HFFc6 (cell line): ENCODE measurements at regions not wholly inside any gene's neighbourhood (a gene's known extent, or its start where the extent isn't known, plus 50 kb on each side); places are given as distances from the start of the nearest gene placed in this dataset.

Experiments
- DNase-seq: peaks from one replicate; pipeline ENCODE4 v3.0.0-alpha.2; 2018
- H3K27ac Mint-ChIP-seq: 2 replicates; pipeline ENCODE4 v1.8.0; 2020; ENCODE audit warnings: mild to moderate bottlenecking, mixed read lengths
- H3K27me3 Mint-ChIP-seq: 2 replicates; pipeline ENCODE4 v1.8.0; 2021; ENCODE audit warnings: mild to moderate bottlenecking, moderate library complexity, mixed read lengths; ENCODE audit not compliant: insufficient read depth
- H3K36me3 Mint-ChIP-seq: 2 replicates; pipeline ENCODE4 v1.8.0; 2021; ENCODE audit warnings: low read depth, mixed read lengths
- H3K4me1 Mint-ChIP-seq: 2 replicates; pipeline ENCODE4 v1.8.0; 2020; ENCODE audit warnings: low read depth, mixed read lengths
- H3K4me3 Mint-ChIP-seq: 2 replicates; pipeline ENCODE4 v1.8.0; 2020; ENCODE audit warnings: mild to moderate bottlenecking, moderate library complexity, mixed read lengths
- H3K9me3 Mint-ChIP-seq: 2 replicates; pipeline ENCODE4 v1.8.0; 2020; ENCODE audit warnings: mild to moderate bottlenecking, mixed read lengths
- TF ChIP-seq, protein P1 (sequence below): fragments of 200-600 bp; sonication (generic); IDR thresholded peaks from 2 replicates; pipeline ENCODE4 v1.5.0; 2021; ENCODE audit warnings: antibody characterized with exemption, mild to moderate bottlenecking

DNA sequence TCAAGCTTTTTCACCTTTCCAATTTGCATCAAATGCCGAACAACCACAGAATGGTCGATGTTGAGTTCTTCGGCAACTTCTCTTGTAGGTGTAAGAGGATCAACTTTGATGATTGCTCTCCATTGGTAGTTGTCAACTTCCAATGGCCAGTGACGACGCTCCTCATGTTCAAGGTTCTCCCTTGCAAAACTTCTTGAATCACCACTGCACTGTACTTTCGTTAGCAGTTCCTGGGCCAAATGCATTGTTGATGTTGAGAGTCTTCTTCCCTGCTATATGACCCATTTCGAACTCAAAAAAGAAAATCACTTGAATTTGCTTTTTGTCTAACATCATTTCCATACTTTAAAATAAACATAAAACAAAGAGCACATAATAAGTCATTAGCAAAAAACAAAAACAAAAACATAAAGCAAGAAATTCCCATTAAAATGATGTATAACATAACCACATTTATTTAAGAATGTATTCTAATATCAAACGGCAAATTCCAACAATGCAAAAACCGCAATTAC lies 71.2 kb upstream of the AP4E1 start:
- H3K27ac Mint-ChIP-seq: no peak overlapping the region
- H3K4me1 Mint-ChIP-seq: no peaks in the 10 kb centered on the region

DNA sequence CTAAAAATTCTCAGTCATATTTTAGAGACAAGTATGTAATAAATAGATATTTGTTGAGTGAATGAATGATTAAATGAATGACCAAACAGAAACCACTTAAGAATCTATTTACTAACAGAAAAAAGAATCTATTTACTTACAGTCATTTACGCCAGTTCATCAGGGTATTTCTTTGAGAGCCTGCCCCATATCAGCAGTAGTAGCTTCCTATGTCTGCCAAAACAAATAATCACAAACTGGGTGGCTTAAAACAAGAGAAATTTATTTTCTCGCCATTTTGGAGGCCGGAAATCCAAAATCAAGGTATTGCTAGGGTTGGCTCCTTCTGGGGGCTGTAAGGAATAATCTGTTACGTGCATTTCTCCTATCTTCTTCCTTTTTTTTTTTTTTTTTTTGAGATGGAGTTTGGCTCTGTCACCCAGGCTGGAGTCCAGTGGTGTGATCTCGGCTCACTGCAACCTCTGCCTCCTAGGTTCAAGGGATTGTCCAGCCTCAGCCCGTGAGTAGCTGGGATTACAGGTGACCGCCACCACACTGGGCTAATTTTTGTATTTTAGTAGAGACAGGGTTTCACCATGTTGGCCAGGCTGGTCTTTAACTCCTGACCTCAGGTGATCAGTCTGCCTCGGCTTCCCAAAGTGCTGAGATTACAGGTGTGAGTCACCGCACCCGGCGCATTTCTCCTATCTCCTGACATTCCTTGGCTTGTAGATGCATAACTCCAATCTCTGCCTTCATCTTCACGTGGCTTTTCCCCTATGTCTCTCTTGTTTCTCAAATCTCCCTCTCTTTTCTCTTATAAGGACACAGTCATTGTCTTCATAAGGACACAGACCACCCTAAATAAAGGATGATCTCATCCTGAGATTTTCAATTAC lies 65.2 kb upstream of the SPPL2A start:
- Mint-ChIP-seq H3K27ac (no peak overlapping the region), H3K27me3 (peaks cover 4% of the 10 kb centered on the region), H3K4me1 (peaks cover 22% of the 10 kb centered on the region), H3K36me3 (no peaks in the 10 kb centered on the region), H3K4me3 (no peak overlapping the region), H3K9me3 (no peaks in the 10 kb centered on the region)
- DNase-seq: no peak
- TF ChIP-seq, protein P1, sequence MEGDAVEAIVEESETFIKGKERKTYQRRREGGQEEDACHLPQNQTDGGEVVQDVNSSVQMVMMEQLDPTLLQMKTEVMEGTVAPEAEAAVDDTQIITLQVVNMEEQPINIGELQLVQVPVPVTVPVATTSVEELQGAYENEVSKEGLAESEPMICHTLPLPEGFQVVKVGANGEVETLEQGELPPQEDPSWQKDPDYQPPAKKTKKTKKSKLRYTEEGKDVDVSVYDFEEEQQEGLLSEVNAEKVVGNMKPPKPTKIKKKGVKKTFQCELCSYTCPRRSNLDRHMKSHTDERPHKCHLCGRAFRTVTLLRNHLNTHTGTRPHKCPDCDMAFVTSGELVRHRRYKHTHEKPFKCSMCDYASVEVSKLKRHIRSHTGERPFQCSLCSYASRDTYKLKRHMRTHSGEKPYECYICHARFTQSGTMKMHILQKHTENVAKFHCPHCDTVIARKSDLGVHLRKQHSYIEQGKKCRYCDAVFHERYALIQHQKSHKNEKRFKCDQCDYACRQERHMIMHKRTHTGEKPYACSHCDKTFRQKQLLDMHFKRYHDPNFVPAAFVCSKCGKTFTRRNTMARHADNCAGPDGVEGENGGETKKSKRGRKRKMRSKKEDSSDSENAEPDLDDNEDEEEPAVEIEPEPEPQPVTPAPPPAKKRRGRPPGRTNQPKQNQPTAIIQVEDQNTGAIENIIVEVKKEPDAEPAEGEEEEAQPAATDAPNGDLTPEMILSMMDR: no peak

More for the DNA sequence above, 71.2 kb upstream of the AP4E1 start:
- no peaks in the 10 kb centered on the region for H3K36me3 Mint-ChIP-seq
- H3K9me3 Mint-ChIP-seq: no peaks in the 10 kb centered on the region
- no peak overlapping the region for H3K4me3 Mint-ChIP-seq
- H3K27me3 Mint-ChIP-seq: peaks cover 14% of the 10 kb centered on the region
- no peak for DNase-seq
- TF ChIP-seq, protein P1: no peak

DNA sequence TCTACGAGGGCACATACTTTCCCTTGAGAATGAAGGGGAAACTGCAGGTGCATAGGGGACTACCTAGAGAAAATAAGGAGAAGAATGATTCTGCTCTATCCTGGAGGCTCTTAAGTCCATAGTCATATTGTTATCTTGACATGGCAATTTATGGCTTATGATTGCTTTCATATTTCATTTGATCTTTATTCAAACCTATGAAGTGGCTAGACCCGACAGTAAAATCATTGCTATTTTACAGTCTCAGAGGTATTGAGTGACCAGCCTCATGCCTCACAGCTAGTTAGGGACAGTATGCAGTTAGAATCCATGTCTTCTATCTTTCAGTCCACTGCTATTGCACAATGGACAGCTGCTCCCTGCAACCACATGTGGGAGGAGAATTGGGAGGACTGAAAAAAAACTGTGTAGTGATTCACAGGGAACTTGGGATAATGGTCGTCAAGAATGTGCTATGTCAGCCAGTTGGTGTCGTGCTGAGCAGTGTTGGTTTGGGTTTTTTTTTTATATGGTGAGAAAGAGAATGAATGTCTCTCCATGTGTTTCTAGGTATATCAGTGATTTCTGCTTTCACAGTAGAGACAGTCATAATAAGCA lies 63.2 kb upstream of the SPPL2A start:
- Mint-ChIP-seq H3K4me1 (peaks cover 22% of the 10 kb centered on the region), H3K27me3 (peaks cover 4% of the 10 kb centered on the region), H3K27ac (no peak overlapping the region), H3K36me3 (no peaks in the 10 kb centered on the region), H3K9me3 (no peaks in the 10 kb centered on the region), H3K4me3 (no peak overlapping the region)
- TF ChIP-seq, protein P1: no peak
- DNase-seq: peak; percentile 87

DNA sequence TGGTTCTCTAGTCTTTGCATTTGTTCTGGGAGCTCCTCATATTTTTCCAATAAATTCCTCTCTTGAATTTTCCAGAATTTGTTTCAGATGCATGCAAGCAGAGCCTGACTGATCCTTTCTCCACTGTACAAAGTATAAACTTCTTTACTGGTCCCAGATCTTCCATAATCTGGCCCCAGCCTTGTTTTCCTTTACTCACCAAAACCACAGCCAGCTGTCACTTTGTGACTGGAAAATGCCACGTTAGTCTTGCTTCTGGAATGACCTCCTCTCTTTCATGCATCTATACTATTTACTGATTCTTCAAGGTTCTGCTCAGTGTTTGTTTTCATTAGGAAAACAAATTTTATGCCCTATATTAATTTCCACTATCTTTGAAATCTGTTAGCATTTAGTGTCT lies 60.4 kb upstream of the SPPL2A start:
- Mint-ChIP-seq H3K36me3 (no peaks in the 10 kb centered on the region), H3K4me3 (no peak overlapping the region), H3K9me3 (no peaks in the 10 kb centered on the region), H3K4me1 (peaks cover 17% of the 10 kb centered on the region), H3K27me3 (peaks cover 4% of the 10 kb centered on the region), H3K27ac (no peak overlapping the region)
- no peak for DNase-seq
- TF ChIP-seq, protein P1: no peak

DNA sequence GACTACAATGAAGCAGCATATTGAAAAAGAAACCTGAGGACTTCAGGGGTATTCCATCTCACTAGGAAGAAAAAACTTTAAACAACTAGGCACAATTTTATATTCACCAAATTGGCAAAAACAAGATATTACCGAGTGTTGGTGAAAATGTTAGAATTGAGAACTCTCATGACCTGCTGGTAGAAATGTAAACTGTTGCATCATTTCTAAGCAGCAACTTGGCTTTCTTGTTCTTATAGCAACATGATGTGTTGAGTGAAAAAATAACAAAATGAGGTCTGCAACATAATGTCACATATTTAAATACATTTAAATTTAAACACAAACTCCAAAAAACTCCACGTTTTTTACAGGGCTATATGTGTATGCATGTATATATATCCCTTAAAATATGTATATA lies 59.0 kb upstream of the SPPL2A start:
- no peak overlapping the region for H3K4me3 Mint-ChIP-seq
- H3K4me1 Mint-ChIP-seq: peaks cover 20% of the 10 kb centered on the region
- no peak for DNase-seq
- no peaks in the 10 kb centered on the region for H3K9me3 Mint-ChIP-seq
- H3K27me3 Mint-ChIP-seq: peaks cover 4% of the 10 kb centered on the region
- no peaks in the 10 kb centered on the region for H3K36me3 Mint-ChIP-seq
- TF ChIP-seq, protein P1: no peak
- H3K27ac Mint-ChIP-seq: no peak overlapping the region
